ENCODE measurements at regions not wholly inside any gene's neighbourhood (a gene's known extent, or its start where the extent isn't known, plus 50 kb on each side); places are given as distances from the start of the nearest gene placed in this dataset.

DNA sequence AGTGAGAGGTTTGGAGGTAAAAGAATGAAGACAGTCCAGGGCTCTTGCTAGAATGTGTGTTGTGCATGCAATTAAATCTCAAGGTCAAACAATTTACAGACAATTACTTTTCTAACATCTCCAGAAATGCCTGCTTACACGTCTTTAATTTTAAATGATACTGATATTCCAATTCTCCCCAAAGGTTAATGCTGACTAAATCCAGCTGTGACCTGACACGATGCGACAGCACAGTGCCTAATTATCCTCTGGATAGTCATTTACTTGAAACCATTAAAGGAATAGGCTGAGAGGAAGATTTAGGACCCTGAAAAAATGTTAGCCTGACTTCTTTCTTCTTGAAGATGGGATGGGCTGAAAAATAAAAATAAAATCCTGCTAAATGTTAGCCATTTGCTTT is 178.2 kb upstream of the MMS22L start:
- no peaks in the 10 kb centered on the region for H3K4me1 ChIP-seq (ENCODE audit: control insufficient read depth in 1 of 2, insufficient read depth in 2 of 2, low read length in 2 of 2)
- DNase-seq = no peak
- no peak overlapping the region for H3K27ac ChIP-seq (ENCODE audit: low read depth in 1 of 2, low read length in 2 of 2)
- no peak for ATAC-seq (ENCODE audit: low FRiP score)
- H3K4me3 ChIP-seq (ENCODE audit: low read length in 2 of 2) = no peak overlapping the region
- no peaks in the 10 kb centered on the region for H3K36me3 ChIP-seq (ENCODE audit: control insufficient read depth in 1 of 2, insufficient read depth in 2 of 2, low read length in 1 of 2)
- intact Hi-C loops (cut with DNase I) = no loop called here
- no peaks in the 10 kb centered on the region for H3K27me3 ChIP-seq (ENCODE audit: control insufficient read depth in 1 of 2, insufficient read depth in 2 of 2, low read length in 1 of 2)
- H3K9me3 ChIP-seq (ENCODE audit: control insufficient read depth, low read length) = no peaks in the 10 kb centered on the region
- WGBS, 2 donors = 20 to 22% methylated on average over 3 of the region's 3 CpGs

- DNase-seq = no peak
- Histone ChIP-seq H3K27ac (ENCODE audit: low read depth in 1 of 2, low read length in 2 of 2) (no peak overlapping the region), H3K9me3 (ENCODE audit: control insufficient read depth, low read length) (no peaks in the 10 kb centered on the region), H3K36me3 (ENCODE audit: control insufficient read depth in 1 of 2, insufficient read depth in 2 of 2, low read length in 1 of 2) (no peaks in the 10 kb centered on the region), H3K4me1 (ENCODE audit: control insufficient read depth in 1 of 2, insufficient read depth in 2 of 2, low read length in 2 of 2) (no peaks in the 10 kb centered on the region), H3K27me3 (ENCODE audit: control insufficient read depth in 1 of 2, insufficient read depth in 2 of 2, low read length in 1 of 2) (no peaks in the 10 kb centered on the region), H3K4me3 (ENCODE audit: low read length in 2 of 2) (no peak overlapping the region)
- intact Hi-C loops (cut with DNase I) = no loop called here
- 82% methylated on average over 3 of the region's 3 CpGs for WGBS, 2 donors
- ATAC-seq (ENCODE audit: low FRiP score) = no peak
Measured at GRCh38 chr6:97462031-97462430, 179.0 kb upstream of the MMS22L start.

DNA sequence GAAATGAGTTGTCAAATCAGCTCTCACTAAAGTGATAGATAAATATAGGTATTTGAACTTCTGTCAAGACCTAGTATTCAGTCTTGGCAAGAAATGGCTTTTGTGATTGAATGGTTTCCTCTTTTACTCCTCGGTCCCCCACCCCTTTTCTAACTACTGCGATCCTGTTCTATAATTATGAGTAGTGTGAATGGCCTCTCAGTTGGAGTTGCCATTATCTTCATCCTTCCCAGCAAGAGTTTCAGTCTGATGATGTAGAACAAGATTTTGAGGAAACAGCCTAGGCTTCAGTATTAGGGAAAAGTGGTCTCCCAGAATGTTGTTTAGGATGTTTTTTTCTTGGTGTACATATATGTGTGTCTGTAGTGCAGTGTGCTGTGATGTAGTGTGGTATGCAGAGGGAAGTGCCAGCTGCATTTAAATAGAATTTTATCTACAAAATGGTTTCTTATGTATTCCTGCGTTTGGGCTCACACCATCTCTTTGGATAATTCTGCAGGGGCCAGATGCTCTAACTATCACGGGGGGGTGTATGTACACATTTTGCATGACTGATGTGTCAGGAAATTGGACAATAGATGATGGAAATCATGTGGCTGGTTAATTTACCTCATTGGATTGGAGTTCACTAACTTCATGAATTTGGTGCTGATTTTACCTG is 180.1 kb upstream of the MMS22L start:
- Histone ChIP-seq H3K4me3 (ENCODE audit: low read length in 2 of 2) (no peak overlapping the region), H3K4me1 (ENCODE audit: control insufficient read depth in 1 of 2, insufficient read depth in 2 of 2, low read length in 2 of 2) (no peaks in the 10 kb centered on the region), H3K36me3 (ENCODE audit: control insufficient read depth in 1 of 2, insufficient read depth in 2 of 2, low read length in 1 of 2) (no peaks in the 10 kb centered on the region), H3K9me3 (ENCODE audit: control insufficient read depth, low read length) (no peaks in the 10 kb centered on the region), H3K27me3 (ENCODE audit: control insufficient read depth in 1 of 2, insufficient read depth in 2 of 2, low read length in 1 of 2) (no peaks in the 10 kb centered on the region), H3K27ac (ENCODE audit: low read depth in 1 of 2, low read length in 2 of 2) (no peak overlapping the region)
- no peak for ATAC-seq (ENCODE audit: low FRiP score)
- DNase-seq = no peak
- intact Hi-C loops (cut with DNase I) = no loop called here
- 40 to 46% methylated on average over 4 of the region's 4 CpGs for WGBS, 2 donors

DNA sequence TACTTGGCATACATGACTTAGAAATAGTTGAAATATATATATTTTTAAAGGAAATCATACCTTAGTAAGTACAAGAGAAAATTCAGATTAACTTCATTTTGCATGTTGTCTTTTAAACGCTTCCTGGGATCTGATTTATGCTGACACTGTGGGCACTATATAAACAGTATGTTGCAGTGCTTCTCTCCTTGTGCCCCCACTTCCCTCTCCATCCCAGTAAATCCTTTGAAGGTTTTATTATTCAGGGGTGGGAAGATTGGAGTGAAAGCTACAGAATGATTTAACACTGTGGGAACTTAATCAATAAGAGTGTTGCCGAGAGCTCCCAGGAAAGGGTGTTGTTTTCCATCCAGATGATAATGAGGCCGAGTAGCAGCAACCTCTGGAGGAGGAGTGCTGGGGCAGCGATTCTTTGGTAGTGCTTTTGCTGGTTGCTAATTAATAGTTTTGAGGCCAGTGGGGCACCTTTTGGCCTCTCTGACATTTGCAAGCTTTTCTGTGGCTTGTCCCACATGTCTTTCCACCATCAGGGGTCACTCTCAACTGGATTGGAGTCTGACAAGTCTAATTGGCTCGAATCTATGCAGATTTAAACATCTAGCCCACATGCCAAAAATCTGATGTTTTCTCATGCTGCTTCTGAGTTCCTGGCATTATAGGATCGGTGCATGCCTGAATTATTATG is 183.0 kb upstream of the MMS22L start:
- Histone ChIP-seq H3K27ac (ENCODE audit: low read depth in 1 of 2, low read length in 2 of 2) (no peak overlapping the region), H3K4me1 (ENCODE audit: control insufficient read depth in 1 of 2, insufficient read depth in 2 of 2, low read length in 2 of 2) (no peaks in the 10 kb centered on the region), H3K4me3 (ENCODE audit: low read length in 2 of 2) (no peak overlapping the region), H3K27me3 (ENCODE audit: control insufficient read depth in 1 of 2, insufficient read depth in 2 of 2, low read length in 1 of 2) (no peaks in the 10 kb centered on the region), H3K36me3 (ENCODE audit: control insufficient read depth in 1 of 2, insufficient read depth in 2 of 2, low read length in 1 of 2) (no peaks in the 10 kb centered on the region), H3K9me3 (ENCODE audit: control insufficient read depth, low read length) (no peaks in the 10 kb centered on the region)
- intact Hi-C loops (cut with DNase I) = no loop called here
- no peak for DNase-seq
- no peak for ATAC-seq (ENCODE audit: low FRiP score)
- WGBS, 2 donors = 13% methylated on average over 6 of the region's 6 CpGs

DNA sequence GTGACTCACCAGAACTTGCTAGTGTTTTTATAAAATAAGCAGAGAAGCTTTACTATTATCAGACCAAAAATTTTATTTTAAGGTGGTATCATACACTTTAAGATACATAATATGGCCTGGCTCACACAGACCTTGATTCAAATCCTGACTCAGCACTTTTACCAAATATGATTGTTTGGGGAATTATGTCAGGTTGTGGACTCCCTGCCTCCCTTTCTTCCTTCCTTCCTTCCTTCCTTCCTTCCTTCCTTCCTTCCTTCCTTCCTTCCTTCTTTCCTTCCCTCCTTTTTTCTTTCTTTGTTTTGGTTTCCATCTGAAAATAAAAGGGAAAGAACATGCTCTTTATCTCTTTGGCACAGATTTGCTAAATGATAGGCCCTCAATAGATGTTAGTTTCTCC is 186.0 kb upstream of the MMS22L start:
- Histone ChIP-seq H3K9me3 (ENCODE audit: control insufficient read depth, low read length) (no peaks in the 10 kb centered on the region), H3K27me3 (ENCODE audit: control insufficient read depth in 1 of 2, insufficient read depth in 2 of 2, low read length in 1 of 2) (no peaks in the 10 kb centered on the region), H3K4me3 (ENCODE audit: low read length in 2 of 2) (no peak overlapping the region), H3K27ac (ENCODE audit: low read depth in 1 of 2, low read length in 2 of 2) (no peak overlapping the region), H3K4me1 (ENCODE audit: control insufficient read depth in 1 of 2, insufficient read depth in 2 of 2, low read length in 2 of 2) (no peaks in the 10 kb centered on the region), H3K36me3 (ENCODE audit: control insufficient read depth in 1 of 2, insufficient read depth in 2 of 2, low read length in 1 of 2) (no peaks in the 10 kb centered on the region)
- ATAC-seq (ENCODE audit: low FRiP score) (no peak), DNase-seq (no peak)
- intact Hi-C loops (cut with DNase I) = no loop called here

DNA sequence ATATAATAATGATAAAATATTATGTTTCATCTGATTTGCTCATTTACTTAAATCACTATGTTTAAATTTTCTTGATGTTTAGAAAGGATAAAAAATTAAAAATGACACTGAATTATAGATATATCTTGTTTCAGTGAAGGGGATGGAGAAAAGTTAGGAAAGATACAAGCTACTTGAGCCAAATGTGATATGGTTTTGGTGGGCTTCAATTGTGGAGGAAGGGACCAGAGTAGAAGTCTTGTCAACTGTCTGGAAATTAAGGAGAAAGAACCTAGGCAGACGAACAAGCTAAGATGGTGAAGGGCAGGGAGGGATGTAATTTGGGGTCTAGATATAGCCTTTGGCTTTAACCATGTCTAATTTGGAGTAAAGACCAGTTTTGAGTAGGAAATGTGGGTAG is 186.4 kb upstream of the MMS22L start:
- no peak for DNase-seq
- H3K9me3 ChIP-seq (ENCODE audit: control insufficient read depth, low read length) = no peaks in the 10 kb centered on the region
- H3K4me3 ChIP-seq (ENCODE audit: low read length in 2 of 2) = no peak overlapping the region
- H3K4me1 ChIP-seq (ENCODE audit: control insufficient read depth in 1 of 2, insufficient read depth in 2 of 2, low read length in 2 of 2) = no peaks in the 10 kb centered on the region
- H3K27ac ChIP-seq (ENCODE audit: low read depth in 1 of 2, low read length in 2 of 2) = no peak overlapping the region
- ATAC-seq (ENCODE audit: low FRiP score) = no peak
- H3K27me3 ChIP-seq (ENCODE audit: control insufficient read depth in 1 of 2, insufficient read depth in 2 of 2, low read length in 1 of 2) = no peaks in the 10 kb centered on the region
- H3K36me3 ChIP-seq (ENCODE audit: control insufficient read depth in 1 of 2, insufficient read depth in 2 of 2, low read length in 1 of 2) = no peaks in the 10 kb centered on the region
- intact Hi-C loops (cut with DNase I) = no loop called here
- 56 to 67% methylated on average over 1 of the region's 1 CpG for WGBS, 2 donors

- 62 to 69% methylated on average over 2 of the region's 2 CpGs for WGBS, 2 donors
- DNase-seq (no peak), ATAC-seq (ENCODE audit: low FRiP score) (no peak)
- intact Hi-C loops (cut with DNase I) = no loop called here
- Histone ChIP-seq H3K4me1 (ENCODE audit: control insufficient read depth in 1 of 2, insufficient read depth in 2 of 2, low read length in 2 of 2) (no peaks in the 10 kb centered on the region), H3K36me3 (ENCODE audit: control insufficient read depth in 1 of 2, insufficient read depth in 2 of 2, low read length in 1 of 2) (no peaks in the 10 kb centered on the region), H3K4me3 (ENCODE audit: low read length in 2 of 2) (no peak overlapping the region), H3K27ac (ENCODE audit: low read depth in 1 of 2, low read length in 2 of 2) (no peak overlapping the region), H3K9me3 (ENCODE audit: control insufficient read depth, low read length) (no peaks in the 10 kb centered on the region), H3K27me3 (ENCODE audit: control insufficient read depth in 1 of 2, insufficient read depth in 2 of 2, low read length in 1 of 2) (no peaks in the 10 kb centered on the region)
Measured at GRCh38 chr6:97470322-97470721, 187.3 kb upstream of the MMS22L start.

GRCh38 chr6:97473979-97474378 is 191.0 kb upstream of the MMS22L start:
- intact Hi-C loops (cut with DNase I) = no loop called here
- 75 to 83% methylated on average over 4 of the region's 4 CpGs for WGBS, 2 donors

DNA sequence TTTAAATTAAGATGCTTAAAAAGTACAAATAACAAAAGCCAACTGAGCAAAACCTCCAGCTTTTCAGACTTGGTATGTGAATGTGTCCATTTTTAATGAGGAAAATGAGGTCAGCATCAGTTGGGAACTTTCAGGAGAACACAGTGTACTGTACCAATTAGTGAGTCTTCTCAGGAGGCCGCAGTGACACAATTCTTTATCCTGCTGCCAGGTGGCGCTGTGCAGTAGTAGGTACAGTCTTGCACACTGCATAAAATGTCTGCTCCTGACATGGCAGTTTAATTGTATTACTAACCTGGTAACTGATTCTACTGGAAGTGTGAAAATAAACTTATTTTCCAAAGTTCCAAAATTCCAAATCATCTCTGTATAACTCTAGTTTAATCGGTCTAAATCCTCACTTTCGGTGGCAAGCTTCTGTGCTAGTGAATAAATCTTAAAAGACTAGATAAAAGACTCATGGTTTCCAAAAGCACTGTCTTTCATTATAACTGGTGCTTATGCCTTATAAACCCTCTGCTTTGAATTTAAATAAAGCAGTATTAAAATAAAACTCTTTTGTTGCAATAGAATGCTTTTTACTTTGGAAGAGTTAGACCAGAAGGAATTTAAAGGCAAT is 214.8 kb upstream of the MMS22L start:
- Histone ChIP-seq H3K4me1 (ENCODE audit: control insufficient read depth in 1 of 2, insufficient read depth in 2 of 2, low read length in 2 of 2) (no peaks in the 10 kb centered on the region), H3K36me3 (ENCODE audit: control insufficient read depth in 1 of 2, insufficient read depth in 2 of 2, low read length in 1 of 2) (no peaks in the 10 kb centered on the region), H3K27ac (ENCODE audit: low read depth in 1 of 2, low read length in 2 of 2) (no peak overlapping the region), H3K4me3 (ENCODE audit: low read length in 2 of 2) (no peak overlapping the region), H3K27me3 (ENCODE audit: control insufficient read depth in 1 of 2, insufficient read depth in 2 of 2, low read length in 1 of 2) (no peaks in the 10 kb centered on the region), H3K9me3 (ENCODE audit: control insufficient read depth, low read length) (no peaks in the 10 kb centered on the region)
- intact Hi-C loops (cut with DNase I) = loop anchor here (10.0 kb wide), 1 partner anchor 1347 kb away; no protein-coding TSS in a partner anchor
- ATAC-seq (ENCODE audit: low FRiP score) = peak; percentile 75
- DNase-seq = peak; percentile 58 to 79
- WGBS, 2 donors = 32 to 33% methylated on average over 4 of the region's 4 CpGs

More at GRCh38 chr6:97473979-97474378, 191.0 kb upstream of the MMS22L start:
- Histone ChIP-seq H3K27ac (ENCODE audit: low read depth in 1 of 2, low read length in 2 of 2) (no peak overlapping the region), H3K4me1 (ENCODE audit: control insufficient read depth in 1 of 2, insufficient read depth in 2 of 2, low read length in 2 of 2) (no peaks in the 10 kb centered on the region), H3K36me3 (ENCODE audit: control insufficient read depth in 1 of 2, insufficient read depth in 2 of 2, low read length in 1 of 2) (no peaks in the 10 kb centered on the region), H3K27me3 (ENCODE audit: control insufficient read depth in 1 of 2, insufficient read depth in 2 of 2, low read length in 1 of 2) (no peaks in the 10 kb centered on the region), H3K9me3 (ENCODE audit: control insufficient read depth, low read length) (no peaks in the 10 kb centered on the region), H3K4me3 (ENCODE audit: low read length in 2 of 2) (no peak overlapping the region)
- ATAC-seq (ENCODE audit: low FRiP score) (no peak), DNase-seq (no peak)

All from aorta (tissue), 5 donors.